ENCODE measurements at regions not wholly inside any gene's neighbourhood (a gene's known extent, or its start where the extent isn't known, plus 50 kb on each side); places are given as distances from the start of the nearest gene placed in this dataset.

- no peak for DNase-seq (ENCODE audit: low read depth)
- H3K9me3 ChIP-seq (ENCODE audit: insufficient read depth, low read depth, low read length): no peaks in the 10 kb centered on the region
- H3K4me1 ChIP-seq (ENCODE audit: insufficient read depth, low read length): no peaks in the 10 kb centered on the region
- H3K9ac ChIP-seq (ENCODE audit: low read length): no peak overlapping the region
- TF ChIP-seq CTCF (IDR thresholded peaks at IDR 0.05; ENCODE audit: insufficient read depth, low read depth, low read length) (no peak), EZH2 (IDR thresholded peaks at IDR 0.05; ENCODE audit: insufficient read depth, low read length) (no peak)
- no peaks in the 10 kb centered on the region for H3K36me3 ChIP-seq (ENCODE audit: insufficient read depth, low read length)
- H3K79me2 ChIP-seq (ENCODE audit: insufficient read depth, low read length): no peaks in the 10 kb centered on the region
- no peak overlapping the region for H3K27ac ChIP-seq (ENCODE audit: low read depth, low read length)
- H3K9me3 Mint-ChIP-seq (ENCODE audit: unreplicated experiment): peaks cover 13% of the 10 kb centered on the region
- H3K4me3 ChIP-seq (ENCODE audit: insufficient read depth, low read depth, low read length): no peak overlapping the region
- no peaks in the 10 kb centered on the region for H3K27me3 Mint-ChIP-seq (ENCODE audit: low read depth, unreplicated experiment)
- peaks cover 2% of the 10 kb centered on the region for H3K36me3 Mint-ChIP-seq (ENCODE audit: low read depth, unreplicated experiment)
- H3K4me1 Mint-ChIP-seq (ENCODE audit: low read depth, unreplicated experiment): peaks cover 7% of the 10 kb centered on the region
- H3K4me3 Mint-ChIP-seq (ENCODE audit: unreplicated experiment): no peak overlapping the region
- no peaks in the 10 kb centered on the region for H4K20me1 ChIP-seq (ENCODE audit: insufficient read depth, low read length)
- H3K4me2 ChIP-seq (ENCODE audit: low read length): no peak overlapping the region
- FAIRE-seq: peak; percentile 26
- H3K27ac Mint-ChIP-seq (ENCODE audit: unreplicated experiment): no peak overlapping the region
- H2AFZ ChIP-seq (ENCODE audit: low read depth, low read length): no peak overlapping the region
- no peaks in the 10 kb centered on the region for H3K27me3 ChIP-seq (ENCODE audit: insufficient read depth, low read length)
Observed at GRCh38 chr15:38781196-38781595, 216.6 kb upstream of the RASGRP1 start.

GRCh38 chr15:38782156-38782555 is 217.5 kb upstream of the RASGRP1 start:
- Mint-ChIP-seq H3K4me1 (ENCODE audit: low read depth, unreplicated experiment) (peaks cover 7% of the 10 kb centered on the region), H3K27ac (ENCODE audit: unreplicated experiment) (no peak overlapping the region), H3K27me3 (ENCODE audit: low read depth, unreplicated experiment) (no peaks in the 10 kb centered on the region), H3K36me3 (ENCODE audit: low read depth, unreplicated experiment) (peaks cover 2% of the 10 kb centered on the region), H3K9me3 (ENCODE audit: unreplicated experiment) (peaks cover 13% of the 10 kb centered on the region), H3K4me3 (ENCODE audit: unreplicated experiment) (no peak overlapping the region)
- H3K79me2 ChIP-seq (ENCODE audit: insufficient read depth, low read length): no peaks in the 10 kb centered on the region
- TF ChIP-seq EZH2 (IDR thresholded peaks at IDR 0.05; ENCODE audit: insufficient read depth, low read length): no peak
- TF ChIP-seq CTCF (IDR thresholded peaks at IDR 0.05; ENCODE audit: insufficient read depth, low read depth, low read length): no peak
- H2AFZ ChIP-seq (ENCODE audit: low read depth, low read length): no peak overlapping the region
- no peak overlapping the region for H3K4me3 ChIP-seq (ENCODE audit: insufficient read depth, low read depth, low read length)
- no peaks in the 10 kb centered on the region for H3K9me3 ChIP-seq (ENCODE audit: insufficient read depth, low read depth, low read length)
- H3K36me3 ChIP-seq (ENCODE audit: insufficient read depth, low read length): no peaks in the 10 kb centered on the region
- H3K27ac ChIP-seq (ENCODE audit: low read depth, low read length): no peak overlapping the region
- no peaks in the 10 kb centered on the region for H3K27me3 ChIP-seq (ENCODE audit: insufficient read depth, low read length)
- no peak overlapping the region for H3K4me2 ChIP-seq (ENCODE audit: low read length)
- DNase-seq (ENCODE audit: low read depth): no peak
- H3K9ac ChIP-seq (ENCODE audit: low read length): no peak overlapping the region
- H4K20me1 ChIP-seq (ENCODE audit: insufficient read depth, low read length): no peaks in the 10 kb centered on the region
- FAIRE-seq: no peak
- no peaks in the 10 kb centered on the region for H3K4me1 ChIP-seq (ENCODE audit: insufficient read depth, low read length)

- Mint-ChIP-seq H3K9me3 (ENCODE audit: unreplicated experiment) (peaks cover 10% of the 10 kb centered on the region), H3K4me1 (ENCODE audit: low read depth, unreplicated experiment) (peaks cover 5% of the 10 kb centered on the region), H3K27ac (ENCODE audit: unreplicated experiment) (no peak overlapping the region), H3K36me3 (ENCODE audit: low read depth, unreplicated experiment) (peaks cover 2% of the 10 kb centered on the region), H3K4me3 (ENCODE audit: unreplicated experiment) (no peak overlapping the region), H3K27me3 (ENCODE audit: low read depth, unreplicated experiment) (peaks cover 7% of the 10 kb centered on the region)
- DNase-seq (ENCODE audit: low read depth) (no peak), FAIRE-seq (no peak)
- TF ChIP-seq EZH2 (IDR thresholded peaks at IDR 0.05; ENCODE audit: insufficient read depth, low read length): no peak
- TF ChIP-seq CTCF (IDR thresholded peaks at IDR 0.05; ENCODE audit: insufficient read depth, low read depth, low read length): no peak
- Histone ChIP-seq H4K20me1 (ENCODE audit: insufficient read depth, low read length) (no peaks in the 10 kb centered on the region), H3K27me3 (ENCODE audit: insufficient read depth, low read length) (no peaks in the 10 kb centered on the region), H3K4me1 (ENCODE audit: insufficient read depth, low read length) (no peaks in the 10 kb centered on the region), H3K79me2 (ENCODE audit: insufficient read depth, low read length) (no peaks in the 10 kb centered on the region), H3K36me3 (ENCODE audit: insufficient read depth, low read length) (no peaks in the 10 kb centered on the region), H3K9me3 (ENCODE audit: insufficient read depth, low read depth, low read length) (no peaks in the 10 kb centered on the region), H3K4me3 (ENCODE audit: insufficient read depth, low read depth, low read length) (no peak overlapping the region), H3K27ac (ENCODE audit: low read depth, low read length) (no peak overlapping the region), H2AFZ (ENCODE audit: low read depth, low read length) (no peak overlapping the region), H3K9ac (ENCODE audit: low read length) (no peak overlapping the region), H3K4me2 (ENCODE audit: low read length) (no peak overlapping the region)
Observed at GRCh38 chr15:38788918-38789317, 224.3 kb upstream of the RASGRP1 start.
